Uterus (tissue), 2 donors: ENCODE measurements at regions not wholly inside any gene's neighbourhood (a gene's known extent, or its start where the extent isn't known, plus 50 kb on each side); places are given as distances from the start of the nearest gene placed in this dataset.

Source experiments
- POLR2A ChIP-seq, 2 donors: fragments of 450-650 bp; IDR thresholded peaks; one replicate each; pipeline ENCODE4 v1.6.1; 2016; ENCODE audit warnings: antibody characterized with exemption in 2 of 2, mild to moderate bottlenecking in 1 of 2, moderate library complexity in 1 of 2
- TF ChIP-seq, protein P1 (sequence below), 4 experiments: fragments of 200-600 bp in 2 of 4; fragments of 450-650 bp in 2 of 4; sonication (generic) in 2 of 4; IDR thresholded peaks; one replicate each; pipeline ENCODE4 v1.5.1; 2016 to 2019; ENCODE audit warnings: antibody characterized with exemption in 4 of 4, mild to moderate bottlenecking in 2 of 4, moderate library complexity in 1 of 4

GRCh38 chr2:161052214-161052613, 108.0 kb upstream of the TANK start:
- TF ChIP-seq, protein P1, sequence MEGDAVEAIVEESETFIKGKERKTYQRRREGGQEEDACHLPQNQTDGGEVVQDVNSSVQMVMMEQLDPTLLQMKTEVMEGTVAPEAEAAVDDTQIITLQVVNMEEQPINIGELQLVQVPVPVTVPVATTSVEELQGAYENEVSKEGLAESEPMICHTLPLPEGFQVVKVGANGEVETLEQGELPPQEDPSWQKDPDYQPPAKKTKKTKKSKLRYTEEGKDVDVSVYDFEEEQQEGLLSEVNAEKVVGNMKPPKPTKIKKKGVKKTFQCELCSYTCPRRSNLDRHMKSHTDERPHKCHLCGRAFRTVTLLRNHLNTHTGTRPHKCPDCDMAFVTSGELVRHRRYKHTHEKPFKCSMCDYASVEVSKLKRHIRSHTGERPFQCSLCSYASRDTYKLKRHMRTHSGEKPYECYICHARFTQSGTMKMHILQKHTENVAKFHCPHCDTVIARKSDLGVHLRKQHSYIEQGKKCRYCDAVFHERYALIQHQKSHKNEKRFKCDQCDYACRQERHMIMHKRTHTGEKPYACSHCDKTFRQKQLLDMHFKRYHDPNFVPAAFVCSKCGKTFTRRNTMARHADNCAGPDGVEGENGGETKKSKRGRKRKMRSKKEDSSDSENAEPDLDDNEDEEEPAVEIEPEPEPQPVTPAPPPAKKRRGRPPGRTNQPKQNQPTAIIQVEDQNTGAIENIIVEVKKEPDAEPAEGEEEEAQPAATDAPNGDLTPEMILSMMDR (IDR thresholded peaks at IDR 0.05): no peak
- no peak for TF ChIP-seq POLR2A (IDR thresholded peaks at IDR 0.05)
